LNCaP clone FGC (cell line): ENCODE measurements at regions not wholly inside any gene's neighbourhood (a gene's known extent, or its start where the extent isn't known, plus 50 kb on each side); places are given as distances from the start of the nearest gene placed in this dataset.

Source experiments
- DNase-seq: peaks from one replicate; pipeline ENCODE4 v3.0.0-alpha.2; 2011; ENCODE audit warnings: low read depth
- H3K4me3 ChIP-seq: 2 replicates; pipeline ENCODE4 v1.5.1; 2011; ENCODE audit warnings: mild to moderate bottlenecking, low read depth, low read length, control low read depth
- TF ChIP-seq, protein P1 (sequence below): IDR thresholded peaks from 2 replicates; pipeline ENCODE4 v1.5.1; 2012; ENCODE audit warnings: mild to moderate bottlenecking; ENCODE audit not compliant: control insufficient read depth, insufficient read depth; ENCODE audit errors: extremely low read depth

DNA sequence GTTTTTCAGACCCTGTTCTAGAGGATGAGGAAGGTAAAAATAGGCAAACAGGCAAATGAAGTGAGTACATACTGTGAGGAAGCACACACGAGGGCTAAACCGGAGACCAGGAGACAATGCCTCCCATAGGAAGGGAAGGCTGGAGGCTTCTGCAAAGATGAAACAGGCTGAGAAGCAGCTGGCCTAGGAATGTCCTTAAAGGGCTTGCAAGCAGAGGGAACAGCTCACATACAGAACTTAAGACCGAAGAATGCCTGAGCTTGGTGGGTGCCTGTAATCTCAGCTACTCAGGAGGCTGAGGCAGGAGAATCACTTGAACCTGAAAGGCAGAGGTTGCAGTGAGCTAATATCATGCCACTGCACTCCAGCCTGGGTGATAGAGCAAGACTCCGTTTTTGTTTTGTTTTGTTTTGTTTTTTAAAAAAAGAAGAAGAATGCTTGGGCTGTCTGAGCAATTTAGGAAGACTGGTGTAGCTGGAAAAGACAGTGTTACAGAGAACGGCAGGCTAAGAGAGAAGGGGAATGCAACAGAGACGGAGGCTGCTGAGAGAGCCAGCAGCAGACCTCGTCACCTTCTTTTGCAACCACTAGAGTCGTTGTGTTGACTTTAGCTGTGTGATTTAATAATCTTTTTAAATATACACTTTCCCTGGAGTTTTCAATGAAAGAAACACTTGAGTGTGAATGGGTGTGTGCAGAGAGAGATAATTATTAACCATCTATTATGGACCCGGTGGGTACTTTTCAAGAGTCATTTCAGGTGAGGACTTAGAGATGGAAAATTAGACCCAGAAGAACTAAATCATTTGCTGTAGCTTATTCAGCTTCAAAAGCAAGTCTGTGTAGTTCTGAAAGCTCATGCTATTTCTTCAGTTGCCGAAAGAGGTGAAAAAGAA lies 232.8 kb downstream of the GALR1 start:
- TF ChIP-seq, protein P1, sequence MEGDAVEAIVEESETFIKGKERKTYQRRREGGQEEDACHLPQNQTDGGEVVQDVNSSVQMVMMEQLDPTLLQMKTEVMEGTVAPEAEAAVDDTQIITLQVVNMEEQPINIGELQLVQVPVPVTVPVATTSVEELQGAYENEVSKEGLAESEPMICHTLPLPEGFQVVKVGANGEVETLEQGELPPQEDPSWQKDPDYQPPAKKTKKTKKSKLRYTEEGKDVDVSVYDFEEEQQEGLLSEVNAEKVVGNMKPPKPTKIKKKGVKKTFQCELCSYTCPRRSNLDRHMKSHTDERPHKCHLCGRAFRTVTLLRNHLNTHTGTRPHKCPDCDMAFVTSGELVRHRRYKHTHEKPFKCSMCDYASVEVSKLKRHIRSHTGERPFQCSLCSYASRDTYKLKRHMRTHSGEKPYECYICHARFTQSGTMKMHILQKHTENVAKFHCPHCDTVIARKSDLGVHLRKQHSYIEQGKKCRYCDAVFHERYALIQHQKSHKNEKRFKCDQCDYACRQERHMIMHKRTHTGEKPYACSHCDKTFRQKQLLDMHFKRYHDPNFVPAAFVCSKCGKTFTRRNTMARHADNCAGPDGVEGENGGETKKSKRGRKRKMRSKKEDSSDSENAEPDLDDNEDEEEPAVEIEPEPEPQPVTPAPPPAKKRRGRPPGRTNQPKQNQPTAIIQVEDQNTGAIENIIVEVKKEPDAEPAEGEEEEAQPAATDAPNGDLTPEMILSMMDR: no peak
- no peak overlapping the region for H3K4me3 ChIP-seq
- DNase-seq: no peak

DNA sequence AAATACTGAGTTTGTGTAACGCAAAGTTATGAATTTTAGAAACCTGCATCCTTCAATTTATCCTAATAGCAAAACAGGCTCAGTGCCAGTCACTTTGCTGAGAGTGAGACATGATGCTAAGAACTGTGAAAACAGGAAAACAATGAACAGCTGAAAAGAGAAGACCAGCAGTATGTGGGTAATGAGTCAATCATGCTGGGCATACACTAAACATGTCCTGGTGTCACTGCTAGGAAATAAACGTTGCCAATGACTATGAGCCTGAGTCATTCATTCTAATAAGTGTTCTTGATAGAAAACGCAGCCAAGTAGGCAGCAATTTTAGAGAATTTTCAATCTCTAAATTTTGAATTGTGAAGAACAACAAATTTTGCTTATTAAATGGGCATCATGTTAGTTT lies 237.3 kb downstream of the GALR1 start:
- no peak overlapping the region for H3K4me3 ChIP-seq
- DNase-seq: no peak
- TF ChIP-seq, protein P1: no peak

DNA sequence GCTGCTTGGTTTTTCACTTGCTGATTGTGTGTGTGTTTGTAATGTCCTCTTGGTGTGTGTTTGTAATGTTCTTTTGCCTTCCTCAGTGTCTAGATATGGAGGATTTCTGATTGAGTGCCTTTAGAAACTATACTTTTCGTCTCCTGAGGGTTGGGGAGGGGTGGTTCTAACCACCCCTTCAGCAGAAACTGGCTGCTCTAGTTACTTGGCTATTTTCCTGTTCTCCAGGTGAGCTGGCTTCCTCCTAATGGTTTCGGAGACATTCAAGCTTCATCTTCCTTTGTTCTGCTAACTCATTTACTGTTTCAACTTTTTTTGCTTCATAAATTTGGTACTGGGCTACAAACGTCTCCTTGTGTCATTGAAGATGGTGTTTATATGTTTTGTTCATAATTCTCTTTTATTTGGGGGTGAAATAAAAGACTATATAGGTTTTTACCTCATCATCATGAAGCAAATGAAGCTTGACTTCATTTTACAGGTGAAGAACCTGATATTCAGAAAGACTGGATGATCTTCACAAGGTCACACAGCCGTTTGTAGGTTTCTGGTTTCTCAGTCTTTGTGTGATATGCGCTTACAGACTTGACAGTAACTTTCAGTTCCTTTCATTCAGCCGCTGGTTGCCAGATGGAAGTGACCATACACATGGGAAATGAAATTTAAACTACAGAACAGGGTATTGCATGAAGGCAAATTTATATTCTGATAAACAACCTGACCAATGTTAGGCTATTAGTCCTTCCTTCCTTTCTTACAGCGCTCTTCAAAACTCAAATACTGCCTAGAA lies 238.5 kb downstream of the GALR1 start:
- H3K4me3 ChIP-seq: no peak overlapping the region

DNA sequence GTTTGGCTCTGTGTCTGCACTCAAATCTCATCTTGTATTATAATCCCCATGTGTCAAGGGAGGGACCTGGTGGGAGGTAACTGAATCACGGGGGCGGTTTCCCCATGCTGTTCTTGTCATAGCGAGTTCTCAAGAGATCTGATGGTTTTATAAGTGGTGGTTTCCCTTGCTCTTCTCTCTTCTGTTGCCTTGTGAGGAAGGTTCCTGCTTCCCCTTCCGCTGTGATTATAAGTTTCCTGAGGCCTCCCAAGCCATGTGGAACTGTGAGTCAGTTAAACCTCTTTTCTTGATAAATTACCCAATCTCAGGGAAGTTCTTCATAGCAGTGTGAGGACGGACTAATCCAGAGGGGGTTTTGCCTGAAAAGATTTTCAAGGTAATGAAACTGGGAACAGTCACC lies 245.4 kb downstream of the GALR1 start:
- H3K4me3 ChIP-seq: no peak overlapping the region
- TF ChIP-seq, protein P1: no peak
- DNase-seq: no peak

More for the DNA sequence above, 238.5 kb downstream of the GALR1 start:
- no peak for DNase-seq
- TF ChIP-seq, protein P1: no peak

DNA sequence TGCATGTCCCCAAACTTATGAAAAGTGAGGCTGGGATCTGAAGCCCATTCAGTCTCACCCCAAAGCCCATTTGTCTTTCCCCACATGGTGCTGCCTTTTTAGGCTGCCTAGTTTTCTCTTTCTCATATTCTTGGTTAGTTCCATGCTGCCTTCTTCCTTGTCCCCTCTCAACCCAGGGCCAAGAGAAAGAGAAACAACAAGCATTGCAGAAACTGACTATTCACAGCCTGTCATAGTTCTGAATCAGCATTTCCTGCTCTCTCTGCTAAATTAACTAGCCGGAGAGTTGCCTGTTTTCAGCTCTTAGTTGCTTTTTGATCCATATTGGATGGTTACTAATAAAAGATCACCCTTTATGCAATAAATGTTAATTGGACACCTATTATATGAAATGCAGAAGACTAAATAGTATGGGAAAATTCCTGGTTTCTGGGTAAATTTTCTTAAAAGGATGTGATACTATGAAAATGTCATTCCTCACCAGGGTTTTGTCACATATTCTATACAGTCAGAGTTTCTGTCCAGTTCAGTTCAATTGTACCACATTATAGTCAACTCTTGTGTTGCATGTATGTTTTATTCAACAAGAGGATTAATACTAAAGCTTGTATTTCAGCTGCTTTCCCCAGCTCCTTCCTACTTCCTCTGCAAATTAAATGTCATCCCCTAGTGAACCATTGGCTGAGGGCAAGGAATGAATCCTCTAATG lies 246.5 kb downstream of the GALR1 start:
- H3K4me3 ChIP-seq: no peak overlapping the region
- TF ChIP-seq, protein P1: no peak
- DNase-seq: no peak

DNA sequence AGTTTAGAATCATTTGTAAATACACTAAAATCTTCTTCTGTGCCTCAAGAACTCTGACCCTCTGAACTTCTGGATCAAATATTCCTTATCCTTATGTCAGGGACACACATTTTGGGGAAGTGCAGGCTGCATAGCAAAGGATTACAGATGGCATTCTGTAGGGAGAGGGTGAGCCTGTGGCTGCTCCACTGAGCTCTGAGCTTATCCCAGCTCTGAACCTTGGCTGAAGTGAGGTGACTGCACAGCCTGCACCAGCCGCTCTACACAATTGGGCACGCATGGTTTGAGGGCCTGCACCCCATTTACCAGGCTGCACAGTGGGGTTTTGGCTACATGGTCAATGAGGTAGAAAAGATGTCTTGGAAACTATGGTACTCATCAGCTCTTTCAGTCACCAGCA lies 251.6 kb downstream of the GALR1 start:
- no peak overlapping the region for H3K4me3 ChIP-seq
- TF ChIP-seq, protein P1: no peak
- DNase-seq: no peak
